Kidney epithelial cell (primary cell): ENCODE measurements at regions not wholly inside any gene's neighbourhood (a gene's known extent, or its start where the extent isn't known, plus 50 kb on each side); places are given as distances from the start of the nearest gene placed in this dataset.
A peak's percentile ranks its signal among the peaks of the same experiment; 100 is the strongest.

Experiments used
- DNase-seq: peaks from one replicate; pipeline ENCODE4 v3.0.0-alpha.2; 2010; ENCODE audit warnings: low read depth
- H3K27me3 ChIP-seq: 2 replicates; pipeline ENCODE4 v1.6.0; 2011; ENCODE audit warnings: low read length; ENCODE audit not compliant: control insufficient read depth, insufficient read depth
- H3K36me3 ChIP-seq: 2 replicates; pipeline ENCODE4 v1.5.1; 2011; ENCODE audit warnings: low read length; ENCODE audit not compliant: control insufficient read depth, insufficient read depth
- H3K4me3 ChIP-seq: 2 replicates; pipeline ENCODE4 v1.5.1; 2011; ENCODE audit warnings: low read depth, mild to moderate bottlenecking, control low read depth, low read length
- TF ChIP-seq, protein P1 (sequence below): IDR thresholded peaks from 2 replicates; pipeline ENCODE4 v1.5.1; 2011; ENCODE audit warnings: mild to moderate bottlenecking, moderate library complexity, low read length, control low read depth, inconsistent platforms; ENCODE audit not compliant: insufficient read depth, poor library complexity, severe bottlenecking

DNA sequence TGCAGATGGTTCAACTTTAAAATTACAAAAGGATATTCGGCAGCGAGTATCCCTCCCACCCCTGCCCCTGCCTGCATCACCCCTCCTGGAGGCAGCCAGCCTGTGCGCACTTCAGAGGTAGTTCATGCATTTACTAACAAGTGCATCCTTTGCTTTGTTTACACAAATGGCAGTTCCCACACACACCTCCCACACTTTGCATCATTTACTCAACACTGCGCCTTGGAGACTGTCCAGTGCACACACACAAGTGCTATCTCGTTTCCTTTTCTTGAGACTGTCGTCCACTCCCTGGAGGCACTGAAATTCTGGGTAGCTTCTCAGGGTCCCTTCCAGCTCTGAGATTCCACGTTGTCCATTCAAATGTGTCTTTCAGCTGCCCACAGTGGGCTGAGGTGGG lies 53.1 kb upstream of the VSX1 start:
- no peaks in the 10 kb centered on the region for H3K36me3 ChIP-seq
- TF ChIP-seq, protein P1, sequence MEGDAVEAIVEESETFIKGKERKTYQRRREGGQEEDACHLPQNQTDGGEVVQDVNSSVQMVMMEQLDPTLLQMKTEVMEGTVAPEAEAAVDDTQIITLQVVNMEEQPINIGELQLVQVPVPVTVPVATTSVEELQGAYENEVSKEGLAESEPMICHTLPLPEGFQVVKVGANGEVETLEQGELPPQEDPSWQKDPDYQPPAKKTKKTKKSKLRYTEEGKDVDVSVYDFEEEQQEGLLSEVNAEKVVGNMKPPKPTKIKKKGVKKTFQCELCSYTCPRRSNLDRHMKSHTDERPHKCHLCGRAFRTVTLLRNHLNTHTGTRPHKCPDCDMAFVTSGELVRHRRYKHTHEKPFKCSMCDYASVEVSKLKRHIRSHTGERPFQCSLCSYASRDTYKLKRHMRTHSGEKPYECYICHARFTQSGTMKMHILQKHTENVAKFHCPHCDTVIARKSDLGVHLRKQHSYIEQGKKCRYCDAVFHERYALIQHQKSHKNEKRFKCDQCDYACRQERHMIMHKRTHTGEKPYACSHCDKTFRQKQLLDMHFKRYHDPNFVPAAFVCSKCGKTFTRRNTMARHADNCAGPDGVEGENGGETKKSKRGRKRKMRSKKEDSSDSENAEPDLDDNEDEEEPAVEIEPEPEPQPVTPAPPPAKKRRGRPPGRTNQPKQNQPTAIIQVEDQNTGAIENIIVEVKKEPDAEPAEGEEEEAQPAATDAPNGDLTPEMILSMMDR, result no peak
- no peak overlapping the region for H3K4me3 ChIP-seq
- peaks cover 2% of the 10 kb centered on the region for H3K27me3 ChIP-seq
- no peak for DNase-seq

DNA sequence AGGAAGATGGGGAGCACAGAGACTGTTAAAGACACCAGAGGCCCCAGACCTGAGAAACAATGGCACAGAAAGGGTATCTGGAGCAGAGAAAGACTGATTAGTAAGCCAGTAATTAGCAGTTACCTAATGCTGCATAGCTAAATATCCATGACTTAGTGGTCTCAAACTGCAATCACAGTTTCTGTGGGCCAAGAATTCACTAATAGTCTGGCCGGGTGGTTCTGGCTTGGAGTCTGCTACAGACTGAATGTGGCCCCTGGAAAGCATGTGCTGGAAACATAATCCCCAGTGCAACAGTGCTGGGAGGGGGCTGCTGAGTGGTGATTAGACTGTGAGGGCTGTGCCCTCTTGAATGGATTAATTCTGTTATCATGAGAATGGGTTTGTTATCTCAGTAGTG lies 54.1 kb upstream of the VSX1 start:
- Histone ChIP-seq H3K27me3 (peaks cover 4% of the 10 kb centered on the region), H3K4me3 (no peak overlapping the region), H3K36me3 (no peaks in the 10 kb centered on the region)
- DNase-seq, result no peak
- TF ChIP-seq, protein P1, result no peak

DNA sequence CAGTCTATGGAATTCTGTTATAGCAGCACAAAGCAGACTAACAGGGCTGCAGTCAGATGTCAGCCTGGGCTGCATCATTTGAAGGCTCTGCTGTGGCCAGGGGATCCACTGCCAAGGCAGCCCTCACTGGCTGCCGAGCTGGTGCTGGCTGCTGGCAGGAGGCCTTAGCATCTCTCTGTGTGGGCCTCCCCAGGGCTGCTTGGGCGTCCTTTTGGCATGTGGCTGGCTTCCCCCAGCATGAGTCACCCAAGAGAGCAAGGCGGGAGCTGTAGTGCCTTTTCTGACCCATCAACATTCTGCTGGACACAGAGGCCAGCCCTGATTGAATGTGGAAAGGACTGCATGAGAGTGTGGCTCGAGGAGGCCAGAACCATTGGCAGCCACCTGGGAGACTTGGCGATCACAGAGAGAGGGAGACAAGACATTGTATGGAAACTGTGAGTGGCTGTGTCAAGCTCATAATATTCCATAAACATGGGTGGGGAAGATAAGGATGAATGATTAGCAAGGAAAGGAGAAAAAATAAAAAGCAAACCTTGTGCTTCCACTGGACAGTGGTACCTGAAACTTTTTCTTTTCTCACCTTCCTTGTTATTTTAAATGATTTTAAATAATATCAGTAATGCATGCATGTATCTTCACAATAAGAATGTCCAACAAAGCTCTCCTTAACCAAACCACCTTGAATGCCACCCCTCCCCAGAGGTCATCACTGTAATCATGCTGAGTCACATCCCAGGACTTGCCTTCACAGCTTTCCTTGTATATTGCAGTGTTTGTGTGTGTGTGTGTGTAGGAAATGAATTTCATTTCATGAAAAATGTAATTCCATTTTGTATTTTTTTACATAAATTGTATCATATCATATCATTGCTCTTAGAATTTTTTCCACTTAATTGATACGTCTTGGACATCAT lies 55.0 kb upstream of the VSX1 start:
- H3K27me3 ChIP-seq, result peaks cover 4% of the 10 kb centered on the region
- TF ChIP-seq, protein P1, result no peak
- no peaks in the 10 kb centered on the region for H3K36me3 ChIP-seq
- peak; percentile 48 for DNase-seq
- no peak overlapping the region for H3K4me3 ChIP-seq

DNA sequence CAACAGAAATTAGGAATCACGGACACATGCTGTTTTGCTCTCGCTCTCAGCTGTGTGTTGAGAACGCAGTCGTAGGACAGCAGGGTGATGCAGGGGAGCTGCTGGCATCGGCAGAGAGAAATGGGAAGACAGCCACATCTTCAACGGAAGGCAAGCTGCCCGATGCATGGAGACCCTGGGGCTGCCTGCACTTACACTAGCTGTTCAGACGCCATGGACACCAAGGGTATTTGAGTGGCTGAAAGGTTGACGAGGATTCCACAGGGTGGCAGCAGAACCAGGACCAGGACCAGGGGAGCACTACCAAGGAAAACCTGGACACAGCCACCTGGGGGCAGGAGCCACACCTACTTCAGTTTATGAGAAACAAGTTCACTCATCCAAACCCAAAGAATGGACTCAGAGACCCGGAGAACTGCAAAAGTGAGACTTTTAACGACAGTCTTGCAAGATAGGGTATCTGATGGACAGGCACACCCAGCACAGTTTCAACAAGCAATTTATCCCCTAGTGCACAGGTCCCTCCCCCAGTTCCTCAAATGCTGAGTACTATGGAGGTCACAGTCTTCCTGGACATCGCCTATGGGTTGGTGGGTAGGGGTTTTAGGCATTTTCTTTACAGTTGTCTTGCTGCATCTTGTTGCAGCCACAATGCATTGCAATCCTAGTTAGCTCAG lies 56.3 kb upstream of the ENTPD6 start:
- DNase-seq, result no peak
- peaks cover 5% of the 10 kb centered on the region for H3K27me3 ChIP-seq
- TF ChIP-seq, protein P1, result peak; percentile 2
- no peak overlapping the region for H3K4me3 ChIP-seq
- no peaks in the 10 kb centered on the region for H3K36me3 ChIP-seq

DNA sequence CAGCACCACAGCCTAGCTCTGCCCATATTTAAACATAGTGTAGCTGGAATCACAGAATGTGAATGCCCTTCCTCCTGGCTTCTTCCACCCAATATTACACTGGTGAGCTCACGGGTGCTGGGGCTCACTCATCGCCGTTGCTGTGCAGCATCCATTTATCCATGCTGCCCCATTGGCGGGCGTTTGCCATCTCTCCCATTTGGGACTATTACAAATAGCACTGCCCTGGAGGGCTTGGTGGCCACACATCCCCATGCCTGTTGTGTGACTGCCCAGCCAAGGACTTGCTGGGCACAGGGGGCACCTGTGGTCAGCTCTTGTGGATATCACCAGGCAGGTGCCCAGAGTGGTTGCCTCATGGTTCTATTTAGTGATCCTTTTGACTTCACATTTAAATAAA lies 54.5 kb upstream of the ENTPD6 start:
- peaks cover 5% of the 10 kb centered on the region for H3K27me3 ChIP-seq
- no peak overlapping the region for H3K4me3 ChIP-seq
- no peaks in the 10 kb centered on the region for H3K36me3 ChIP-seq
- TF ChIP-seq, protein P1, result no peak
- DNase-seq, result no peak

DNA sequence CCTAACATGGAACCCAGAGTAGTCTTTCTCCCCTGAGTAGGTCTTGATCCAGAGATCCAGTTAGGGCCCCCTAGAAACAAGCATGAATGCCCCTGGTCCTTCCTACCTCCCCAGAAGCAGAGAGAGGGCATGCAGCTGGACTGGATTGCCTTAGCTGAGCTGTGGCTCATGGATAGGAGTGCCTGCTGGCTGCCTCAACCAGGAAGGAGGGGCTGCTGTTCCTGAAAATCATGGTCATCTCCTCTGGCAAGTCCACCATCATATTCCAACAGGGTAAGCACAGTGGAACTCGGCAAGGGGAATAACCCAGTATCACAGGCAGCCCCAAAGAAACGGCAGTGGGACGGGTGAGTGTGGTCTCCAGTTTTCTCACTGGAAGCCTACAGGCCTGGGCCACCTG lies 53.1 kb upstream of the ENTPD6 start:
- DNase-seq, result no peak
- TF ChIP-seq, protein P1, result no peak
- Histone ChIP-seq H3K36me3 (no peaks in the 10 kb centered on the region), H3K4me3 (no peak overlapping the region), H3K27me3 (peaks cover 18% of the 10 kb centered on the region)
